Nucleus accumbens (tissue), 56 donors: ENCODE measurements at regions not wholly inside any gene's neighbourhood (a gene's known extent, or its start where the extent isn't known, plus 50 kb on each side); places are given as distances from the start of the nearest gene placed in this dataset.

Experiments
- DNase-seq, 56 donors: peaks; one replicate each; lab custom pipeline; 2025; lab: John Stamatoyannopoulos, UW

DNA sequence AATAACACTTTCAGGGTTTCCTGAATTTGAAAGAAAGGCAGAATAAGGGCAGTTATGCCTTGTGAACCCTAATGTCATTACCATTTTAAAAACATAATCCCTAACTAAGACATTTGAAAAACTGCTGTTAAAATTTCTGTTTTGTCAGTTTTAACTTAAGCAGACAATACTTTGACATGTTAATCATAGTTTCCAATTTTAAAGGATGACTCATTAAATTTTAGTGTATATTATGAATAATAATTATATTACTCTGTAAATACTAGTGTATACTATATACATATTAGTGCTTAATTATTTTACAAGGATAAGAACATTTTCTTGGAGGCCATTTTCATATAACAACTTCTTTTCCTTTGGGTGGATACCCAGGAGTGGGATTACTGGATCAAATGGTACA is 553.1 kb upstream of the BCHE start:
- DNase-seq, result no peak

DNA sequence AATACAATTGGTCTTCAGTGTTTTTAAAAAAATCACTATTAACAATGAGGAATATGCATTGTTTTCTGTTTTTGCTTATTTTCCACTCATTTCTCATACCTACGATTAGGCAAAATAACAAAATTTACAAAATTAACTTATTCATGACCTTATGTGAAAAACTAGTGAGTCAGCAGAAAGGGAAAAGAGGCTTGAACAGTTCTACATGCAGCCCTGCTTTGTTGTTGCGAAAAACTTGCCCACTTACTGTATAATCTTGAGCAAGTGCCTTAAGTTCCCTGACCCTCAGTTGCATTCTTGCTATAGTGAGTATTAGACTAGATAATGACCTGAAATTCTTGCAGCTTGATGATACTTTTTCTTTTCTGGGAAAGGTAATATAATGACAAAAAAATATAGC is 551.1 kb upstream of the BCHE start:
- no peak for DNase-seq

DNA sequence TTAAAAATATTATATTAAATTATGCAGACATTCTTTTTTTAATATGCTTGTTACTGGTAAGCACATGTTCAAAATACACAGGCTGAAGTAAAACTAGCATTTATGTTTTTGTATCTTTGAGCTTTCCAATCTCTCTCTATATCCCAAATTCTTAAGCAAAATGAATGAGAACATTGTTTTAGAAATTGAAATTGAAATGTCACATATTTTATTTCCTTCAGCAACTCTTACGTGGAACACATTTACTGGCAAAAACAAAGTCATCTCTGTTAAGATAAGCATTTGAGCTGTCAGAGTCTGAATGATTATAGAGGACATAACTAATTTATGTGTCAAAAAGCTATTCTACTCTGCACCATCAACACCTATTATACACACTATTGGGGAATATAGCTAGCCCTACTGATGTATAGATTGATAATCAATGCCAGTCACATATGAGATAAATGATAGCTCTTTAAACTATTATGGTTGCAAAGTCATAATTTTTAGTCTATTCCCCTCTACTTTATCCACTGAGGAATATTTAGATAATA is 535.4 kb upstream of the BCHE start:
- DNase-seq, result no peak

DNA sequence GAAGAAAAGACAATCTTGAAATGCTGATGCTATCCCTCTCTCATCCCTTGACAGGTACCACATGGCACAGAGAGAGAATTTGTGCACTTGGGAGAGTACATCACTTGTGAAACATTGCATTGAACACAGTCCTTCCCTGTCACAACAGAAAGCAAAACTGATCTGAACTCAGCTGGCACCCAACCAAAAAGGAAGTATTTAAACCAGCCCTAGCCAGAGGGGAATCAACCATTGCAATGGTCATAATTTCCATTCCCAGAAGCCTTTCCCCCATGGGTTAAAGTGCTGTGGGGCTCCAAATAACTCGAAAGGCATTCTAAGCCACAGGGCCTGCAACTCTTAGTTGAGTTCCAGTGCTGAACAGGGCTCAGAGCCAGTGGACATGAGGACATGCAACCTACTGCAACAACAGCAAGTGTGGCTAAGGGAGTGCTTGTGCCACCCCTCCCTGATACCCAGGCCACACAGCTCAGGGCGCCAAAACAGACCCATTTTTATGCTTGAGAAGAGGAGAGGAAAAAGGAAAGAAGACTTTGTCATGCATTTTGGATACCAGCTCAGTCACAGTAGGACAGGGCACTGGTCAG is 530.8 kb upstream of the BCHE start:
- DNase-seq, result no peak

DNA sequence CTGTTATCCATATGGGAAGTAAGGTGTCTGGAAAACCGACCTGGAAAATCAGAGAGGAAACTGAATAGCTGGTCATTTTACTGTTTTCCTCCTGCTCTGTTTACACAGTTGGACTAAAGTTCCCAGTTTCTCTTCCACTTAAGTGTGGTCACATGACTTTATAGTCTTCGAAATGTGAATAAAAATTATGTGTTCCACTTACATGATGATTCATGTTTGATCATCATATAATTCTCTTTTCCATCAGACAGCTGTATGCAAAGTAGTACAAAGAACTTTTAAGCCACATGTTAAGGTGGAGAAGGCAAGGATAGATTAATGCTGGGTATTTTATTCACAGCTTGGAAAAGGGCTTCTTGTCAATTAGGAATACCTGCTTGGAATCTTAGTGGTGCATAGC is 525.5 kb upstream of the BCHE start:
- DNase-seq, result no peak

DNA sequence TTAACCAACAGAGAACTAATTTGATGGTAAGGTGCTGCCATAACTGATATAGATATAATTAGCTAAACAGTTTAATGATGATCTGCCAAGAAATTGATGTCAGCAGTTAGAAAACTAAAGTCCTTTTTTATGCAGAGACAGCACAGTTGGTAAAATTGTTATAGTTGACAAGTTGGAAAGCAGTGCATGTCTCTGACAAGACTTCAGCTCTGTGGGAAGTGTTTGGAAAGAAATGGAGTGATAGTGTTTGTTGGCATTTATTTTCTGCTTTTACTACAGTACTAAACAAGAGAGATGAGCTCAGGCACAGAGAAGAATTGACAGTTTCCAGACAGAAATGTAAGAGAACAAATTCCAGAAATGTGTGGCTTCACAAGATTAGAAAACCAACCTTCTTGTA is 523.5 kb upstream of the BCHE start:
- DNase-seq, result no peak

DNA sequence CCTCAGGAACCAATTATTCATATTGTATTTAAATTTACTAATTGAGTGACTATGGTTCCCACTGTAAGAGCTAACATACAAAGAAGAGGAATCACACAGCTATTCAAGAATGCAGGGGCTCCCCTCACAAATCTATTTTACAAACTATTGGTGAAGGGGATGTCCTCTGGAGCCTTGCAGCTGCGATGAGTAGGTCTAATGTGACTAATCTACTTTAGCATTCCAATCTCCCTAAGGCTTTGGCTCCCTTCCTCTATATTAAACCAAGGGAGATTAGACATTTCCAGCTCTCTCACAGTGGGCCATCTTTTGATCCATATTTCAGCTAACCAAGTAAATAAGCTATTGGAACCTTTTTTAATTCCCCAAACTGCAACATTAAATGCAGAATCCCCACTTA is 514.2 kb upstream of the BCHE start:
- no peak for DNase-seq

DNA sequence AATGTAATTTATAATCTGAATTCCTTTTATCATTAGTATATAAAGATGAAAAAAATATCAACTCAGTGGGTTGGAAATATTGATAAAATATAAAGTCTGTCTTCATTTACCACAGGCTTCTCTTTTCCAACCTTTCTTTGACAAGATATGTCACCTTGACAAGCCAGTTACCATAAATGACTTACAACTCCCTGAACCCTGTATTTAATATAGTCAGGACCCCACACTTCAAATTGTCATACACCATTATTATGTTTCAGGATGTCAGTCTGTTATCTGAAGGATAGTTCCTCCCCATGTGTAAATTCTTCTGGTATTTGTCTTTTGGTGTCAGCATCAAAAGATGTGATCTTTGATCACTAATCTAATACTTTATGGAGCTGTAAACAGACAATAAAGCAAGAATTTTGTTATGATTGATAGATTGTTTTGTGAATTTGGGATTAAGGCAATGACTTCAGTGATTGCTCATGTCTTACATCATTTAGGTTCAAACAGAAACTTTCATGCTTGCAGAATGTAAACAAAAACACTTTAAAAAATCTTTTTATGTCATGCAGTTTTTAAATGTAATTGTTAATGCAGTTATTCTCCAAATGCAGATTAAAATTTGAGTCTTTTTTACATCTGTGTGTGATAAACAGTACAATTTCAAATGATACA is 503.5 kb upstream of the BCHE start:
- no peak for DNase-seq

DNA sequence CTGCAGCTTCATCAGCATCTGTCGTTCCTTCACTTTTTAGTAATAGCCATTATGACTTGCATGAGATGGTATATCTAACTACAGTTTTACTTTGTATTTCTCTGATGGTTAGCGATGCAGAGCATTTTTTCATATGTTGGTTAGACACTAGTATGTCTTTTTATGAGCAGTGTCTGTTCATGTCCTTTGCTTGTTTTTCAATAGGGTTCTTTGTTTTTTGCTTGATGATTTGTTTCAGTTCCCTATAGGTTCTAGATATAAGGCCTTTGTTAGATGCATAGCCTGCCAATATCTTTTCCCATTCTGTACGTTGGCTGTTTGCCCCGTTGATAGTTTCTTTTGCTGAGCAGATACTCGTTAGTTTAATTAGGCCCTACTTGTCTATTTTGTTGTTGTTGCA is 487.2 kb upstream of the BCHE start:
- no peak for DNase-seq

DNA sequence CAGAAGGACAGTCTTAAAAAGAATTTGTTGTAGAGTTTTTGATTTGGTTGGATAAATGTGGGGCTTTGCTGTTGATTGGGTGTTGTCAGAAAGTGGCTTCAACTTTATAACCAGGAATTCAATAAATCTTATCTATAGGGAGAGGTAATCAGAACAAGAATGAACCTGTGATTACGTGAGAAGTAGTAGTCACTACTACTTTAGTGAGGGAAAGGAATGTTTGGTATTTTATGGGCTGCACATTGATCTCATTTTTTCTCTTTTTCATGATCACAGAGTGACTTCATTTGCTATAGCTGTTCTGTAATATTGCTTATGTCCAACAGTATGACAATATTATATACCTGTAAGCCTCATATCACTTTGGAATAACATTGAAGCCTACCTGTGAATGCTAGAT is 485.2 kb upstream of the BCHE start:
- DNase-seq, result no peak

DNA sequence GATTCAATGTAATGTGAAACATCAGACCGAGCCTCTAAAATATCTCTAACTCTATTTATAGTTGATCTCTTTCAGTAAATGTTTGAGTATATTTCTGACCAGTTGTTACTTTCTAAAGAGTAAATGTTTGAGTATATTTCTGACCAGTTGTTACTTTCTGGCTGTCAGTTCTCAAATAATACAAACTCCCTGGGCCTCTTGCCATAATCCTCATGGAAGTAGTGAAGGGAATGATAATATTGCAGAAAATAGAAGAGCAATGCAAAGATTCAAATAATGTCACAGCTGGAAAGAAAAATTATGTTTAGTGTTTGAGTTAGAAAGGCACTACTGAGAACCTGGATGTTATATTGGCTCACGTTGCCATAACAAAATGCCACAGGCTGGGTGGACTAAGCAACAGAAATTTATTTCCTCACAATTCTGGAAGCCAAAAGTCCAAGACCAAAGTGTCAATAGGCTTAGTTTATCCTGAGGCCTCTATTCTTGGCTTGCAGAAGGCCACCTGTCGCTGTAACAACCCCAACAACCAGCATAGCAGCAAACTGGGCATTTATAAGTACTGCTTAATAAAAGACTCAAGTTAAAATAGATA is 470.6 kb upstream of the BCHE start:
- DNase-seq, result no peak

DNA sequence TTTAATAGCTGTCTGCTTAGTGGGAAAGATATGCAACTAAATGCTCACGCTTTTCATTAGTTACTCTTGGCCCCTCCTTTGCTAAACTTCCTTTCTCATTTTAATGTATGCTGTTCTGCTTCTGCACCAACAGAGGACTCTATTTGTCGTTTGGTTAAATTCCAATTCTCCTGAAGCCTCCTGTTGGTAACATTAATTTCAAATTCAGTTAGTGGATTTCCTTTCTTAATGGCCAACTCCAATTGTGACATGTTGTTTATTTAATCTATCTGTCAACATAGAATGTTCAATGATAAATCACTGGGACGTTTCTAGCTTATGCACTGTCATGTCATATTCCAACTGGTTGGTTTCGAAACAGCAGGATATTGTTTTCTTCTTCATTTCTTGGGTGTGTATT is 467.4 kb upstream of the BCHE start:
- no peak for DNase-seq

DNA sequence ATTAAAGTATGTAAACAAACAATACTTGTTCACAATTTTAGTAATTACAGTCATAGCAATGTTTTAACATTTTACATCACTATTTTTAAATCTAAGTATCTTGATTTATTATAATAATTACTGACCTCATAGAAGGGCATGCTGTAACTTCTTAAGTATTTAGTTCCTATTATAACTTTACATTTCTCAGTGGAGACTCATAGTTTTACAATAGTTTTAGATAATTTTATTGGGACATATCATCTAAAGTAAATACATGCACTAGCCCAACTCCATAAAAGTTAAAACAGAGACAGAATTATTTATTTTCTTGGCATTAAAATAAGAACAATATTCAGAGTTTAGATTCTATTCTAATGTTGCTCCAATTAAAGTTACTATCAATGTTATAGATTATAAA is 466.5 kb upstream of the BCHE start:
- no peak for DNase-seq

DNA sequence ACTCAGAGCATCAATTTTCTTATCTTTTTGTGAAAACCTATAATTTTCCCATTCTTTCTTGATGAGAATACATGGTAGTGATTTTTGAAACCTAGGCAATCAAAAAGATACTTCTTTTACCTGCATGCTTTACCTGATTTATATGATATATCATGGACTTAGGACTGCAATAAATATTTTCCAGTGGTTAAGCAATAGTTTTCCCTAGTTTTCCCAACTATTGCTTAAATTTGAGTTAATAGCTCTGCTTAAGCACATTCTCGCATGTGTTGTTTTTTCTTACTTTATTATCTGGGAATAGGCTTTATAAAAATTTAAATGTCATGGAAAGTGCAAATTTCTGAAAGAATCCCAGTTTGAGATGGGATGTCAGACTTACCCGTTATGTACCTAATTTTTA is 465.1 kb upstream of the BCHE start:
- no peak for DNase-seq

DNA sequence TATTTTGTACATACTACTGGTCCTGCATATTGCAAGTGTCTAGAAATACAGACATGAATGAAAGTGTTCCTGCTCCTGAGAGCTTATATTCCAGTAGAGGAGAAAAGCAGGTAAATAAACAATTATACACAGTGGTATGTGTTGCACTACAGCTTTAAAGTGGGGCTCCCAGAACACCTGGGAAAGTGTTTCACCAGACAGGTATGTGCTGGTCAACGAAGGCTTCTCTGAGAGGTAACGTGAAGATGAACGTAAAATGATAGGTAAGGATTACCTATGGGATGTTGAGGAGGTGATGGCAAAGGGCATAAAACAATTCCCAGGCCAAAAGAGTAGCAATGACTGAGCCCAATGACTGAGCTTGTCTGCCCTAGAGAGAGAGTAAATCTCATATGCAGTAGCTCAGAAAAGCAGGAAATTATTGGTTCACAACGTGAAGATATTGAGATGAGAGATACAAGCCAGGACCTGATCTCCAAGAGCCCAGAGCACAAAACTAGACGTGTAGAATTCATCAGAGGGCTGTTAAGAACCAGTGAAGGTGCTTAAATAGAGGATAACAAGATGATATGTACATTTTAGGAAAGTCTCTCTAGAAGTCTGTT is 459.1 kb upstream of the BCHE start:
- DNase-seq, result no peak

DNA sequence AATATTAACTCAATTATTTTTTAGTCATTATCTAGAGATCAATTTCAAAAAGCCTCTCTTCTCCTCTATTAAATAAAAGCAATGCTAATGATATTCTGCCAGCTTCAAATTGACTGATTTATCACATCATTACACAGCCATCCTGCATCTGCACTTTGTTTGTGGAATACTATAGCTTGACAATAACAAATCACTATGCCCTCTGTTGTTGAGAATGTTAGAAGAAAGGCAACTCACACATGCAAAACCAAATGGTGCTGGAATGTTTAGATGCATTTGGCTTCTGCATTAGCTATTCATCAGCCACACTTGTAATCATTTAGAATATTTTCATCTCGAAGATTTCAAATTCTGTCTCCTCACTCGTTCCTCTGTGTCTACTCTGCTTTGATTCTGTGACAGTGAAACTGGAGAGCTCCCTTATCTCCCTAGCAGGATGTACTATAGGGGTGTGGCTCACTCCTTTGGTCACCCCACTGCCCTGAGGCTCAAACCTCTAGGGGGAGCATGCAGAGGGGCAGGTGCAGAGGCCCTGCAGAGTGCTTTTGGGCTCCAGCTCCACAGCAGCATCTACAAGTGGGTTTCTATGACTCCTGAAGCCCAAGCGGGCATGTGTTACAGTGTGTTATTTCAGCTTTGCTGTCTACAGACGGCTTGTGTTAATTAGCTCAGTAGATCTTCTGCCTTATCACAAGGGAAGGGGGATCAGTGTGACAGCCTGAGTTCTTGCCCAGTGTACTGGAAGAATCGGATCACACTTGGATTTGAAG is 454.1 kb upstream of the BCHE start:
- DNase-seq, result no peak

DNA sequence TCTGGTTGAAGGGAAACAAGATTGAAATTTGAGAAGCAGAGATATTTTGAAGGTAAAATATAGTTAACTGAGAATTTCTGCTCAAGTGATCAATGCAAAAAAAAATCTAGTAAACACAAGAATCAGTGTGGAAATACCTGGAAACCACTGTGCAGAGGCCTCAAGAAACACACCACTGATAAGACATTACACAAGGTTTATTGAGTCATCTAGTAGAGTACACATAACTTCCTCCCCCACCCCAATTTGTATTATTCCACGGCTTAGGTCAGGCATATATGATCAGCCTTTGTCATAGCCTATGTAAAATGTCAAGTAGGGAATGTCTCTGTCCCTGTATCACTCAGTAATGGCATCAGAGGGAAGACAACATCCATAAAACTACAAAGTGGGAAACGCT is 447.8 kb upstream of the BCHE start:
- DNase-seq, result no peak

DNA sequence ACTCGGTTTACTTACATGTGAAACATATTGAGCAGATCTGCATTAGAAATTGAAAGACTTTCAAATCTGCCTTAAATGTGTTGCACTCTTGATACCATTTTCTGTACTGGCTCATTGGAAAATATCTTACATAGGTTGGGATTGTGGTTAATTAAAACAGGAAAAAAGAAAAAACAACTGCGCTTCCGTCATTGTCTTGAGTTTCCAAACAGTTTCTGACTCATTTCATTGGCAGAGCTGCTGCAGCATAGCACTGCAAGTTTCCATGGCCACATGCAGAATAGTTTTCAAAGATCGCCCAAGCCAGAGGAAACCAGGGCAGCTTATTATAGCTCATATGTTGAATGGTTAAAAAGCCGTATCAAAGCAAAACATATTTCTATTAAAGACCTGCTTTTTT is 446.6 kb upstream of the BCHE start:
- peak in 10 of 56 donors; percentile 0 to 30 (median 4) for DNase-seq

DNA sequence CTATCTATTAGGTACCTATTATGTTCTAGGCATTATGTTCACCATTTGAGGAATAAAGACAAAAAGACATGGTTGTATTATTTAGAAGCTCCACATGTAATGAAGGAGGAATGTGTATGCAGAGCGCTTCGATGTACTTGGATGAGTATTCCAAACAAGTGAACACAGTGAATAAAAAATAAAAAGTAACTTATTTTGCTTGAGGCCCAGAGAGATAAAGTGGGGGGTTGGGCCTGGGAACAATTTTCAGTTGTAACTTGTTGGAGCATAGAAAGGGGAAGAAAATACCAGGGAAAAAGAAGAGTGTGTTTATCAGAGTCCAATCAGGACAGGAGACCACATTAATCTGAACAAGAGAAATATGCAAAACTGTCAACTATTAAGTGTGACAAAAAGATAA is 445.7 kb upstream of the BCHE start:
- no peak for DNase-seq

DNA sequence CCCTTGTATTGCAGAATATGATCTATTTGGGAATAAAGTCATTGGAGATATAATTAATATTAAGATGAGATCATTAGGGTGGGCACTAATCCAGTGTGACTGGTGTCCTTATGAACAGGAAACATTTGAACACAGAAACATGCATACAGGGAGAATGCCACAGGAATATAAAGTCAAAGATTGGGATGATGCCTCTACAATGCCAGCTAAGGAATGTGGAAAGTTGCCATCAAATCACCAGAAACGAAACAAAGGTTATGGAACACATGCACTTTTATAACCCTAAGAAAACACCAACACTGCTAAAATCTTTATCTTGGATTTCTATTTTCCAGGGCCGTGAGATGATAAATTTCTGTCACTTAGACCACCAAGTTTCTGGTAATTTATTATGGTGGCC is 442.4 kb upstream of the BCHE start:
- DNase-seq, result no peak

DNA sequence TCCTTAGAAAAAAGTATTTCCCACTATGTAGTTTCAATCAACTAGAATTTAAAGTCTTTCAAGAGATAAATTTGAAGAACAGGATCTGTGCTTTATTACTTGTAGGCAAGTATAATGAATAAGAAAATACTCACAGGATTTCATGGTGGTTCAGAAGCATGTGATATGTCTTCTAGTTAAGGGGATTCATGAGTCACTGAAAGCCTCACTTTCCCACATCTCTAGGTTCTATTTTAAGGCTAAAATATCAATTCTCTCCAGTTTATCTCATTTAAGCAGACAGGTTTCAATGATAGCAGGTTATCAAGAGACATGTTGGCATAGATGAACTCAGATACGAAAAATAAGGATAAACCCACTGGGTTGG is 437.8 kb upstream of the BCHE start:
- DNase-seq, result no peak
